Epithelial cell of esophagus (primary cell): ENCODE measurements at regions not wholly inside any gene's neighbourhood (a gene's known extent, or its start where the extent isn't known, plus 50 kb on each side); places are given as distances from the start of the nearest gene placed in this dataset.

Experiments used
- DNase-seq: peaks from one replicate; pipeline ENCODE4 v3.0.0; 2010; ENCODE audit warnings: low read depth
- H3K4me3 ChIP-seq: 2 replicates; pipeline ENCODE4 v1.5.1; 2011; ENCODE audit warnings: mild to moderate bottlenecking, low read length, control low read depth
- TF ChIP-seq, protein P1 (sequence below): IDR thresholded peaks from 2 replicates; pipeline ENCODE4 v1.5.1; 2011; ENCODE audit warnings: low read depth, mild to moderate bottlenecking, low read length, control low read depth, inconsistent platforms; ENCODE audit not compliant: insufficient read depth; ENCODE audit errors: missing control alignments

DNA sequence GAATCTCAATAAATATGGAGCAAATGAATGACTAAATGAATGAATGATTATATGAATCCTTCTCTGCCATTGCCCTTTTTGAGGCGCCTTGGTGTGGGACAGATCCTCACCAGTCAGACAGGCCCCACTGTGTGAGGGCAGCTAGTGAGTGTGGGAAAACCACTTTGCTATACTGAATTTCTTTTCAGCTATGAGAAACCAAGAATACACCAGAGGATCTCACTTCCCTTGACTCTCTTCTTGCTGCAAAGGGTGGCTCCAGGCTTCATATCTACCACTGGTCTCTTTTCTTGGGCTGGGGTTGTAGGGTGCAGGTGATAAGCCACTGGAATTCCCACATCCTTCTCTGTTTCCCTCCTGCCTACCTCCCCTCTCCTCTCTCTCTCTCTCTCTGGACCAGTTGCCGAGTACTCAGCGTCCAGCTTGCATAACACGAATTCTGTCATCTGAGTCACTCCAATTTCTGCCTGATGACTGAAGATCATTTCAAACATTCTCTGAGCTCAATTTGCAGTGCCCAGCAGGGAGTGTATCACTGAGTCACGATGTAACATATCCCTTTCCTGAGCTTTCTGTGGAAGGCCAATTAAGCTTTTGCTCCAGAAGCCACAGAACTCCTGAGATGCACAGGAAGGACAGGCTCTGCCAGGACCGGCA lies 304.3 kb upstream of the NCAM1 start:
- peak; percentile 92 for DNase-seq
- TF ChIP-seq, protein P1, sequence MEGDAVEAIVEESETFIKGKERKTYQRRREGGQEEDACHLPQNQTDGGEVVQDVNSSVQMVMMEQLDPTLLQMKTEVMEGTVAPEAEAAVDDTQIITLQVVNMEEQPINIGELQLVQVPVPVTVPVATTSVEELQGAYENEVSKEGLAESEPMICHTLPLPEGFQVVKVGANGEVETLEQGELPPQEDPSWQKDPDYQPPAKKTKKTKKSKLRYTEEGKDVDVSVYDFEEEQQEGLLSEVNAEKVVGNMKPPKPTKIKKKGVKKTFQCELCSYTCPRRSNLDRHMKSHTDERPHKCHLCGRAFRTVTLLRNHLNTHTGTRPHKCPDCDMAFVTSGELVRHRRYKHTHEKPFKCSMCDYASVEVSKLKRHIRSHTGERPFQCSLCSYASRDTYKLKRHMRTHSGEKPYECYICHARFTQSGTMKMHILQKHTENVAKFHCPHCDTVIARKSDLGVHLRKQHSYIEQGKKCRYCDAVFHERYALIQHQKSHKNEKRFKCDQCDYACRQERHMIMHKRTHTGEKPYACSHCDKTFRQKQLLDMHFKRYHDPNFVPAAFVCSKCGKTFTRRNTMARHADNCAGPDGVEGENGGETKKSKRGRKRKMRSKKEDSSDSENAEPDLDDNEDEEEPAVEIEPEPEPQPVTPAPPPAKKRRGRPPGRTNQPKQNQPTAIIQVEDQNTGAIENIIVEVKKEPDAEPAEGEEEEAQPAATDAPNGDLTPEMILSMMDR = no peak

DNA sequence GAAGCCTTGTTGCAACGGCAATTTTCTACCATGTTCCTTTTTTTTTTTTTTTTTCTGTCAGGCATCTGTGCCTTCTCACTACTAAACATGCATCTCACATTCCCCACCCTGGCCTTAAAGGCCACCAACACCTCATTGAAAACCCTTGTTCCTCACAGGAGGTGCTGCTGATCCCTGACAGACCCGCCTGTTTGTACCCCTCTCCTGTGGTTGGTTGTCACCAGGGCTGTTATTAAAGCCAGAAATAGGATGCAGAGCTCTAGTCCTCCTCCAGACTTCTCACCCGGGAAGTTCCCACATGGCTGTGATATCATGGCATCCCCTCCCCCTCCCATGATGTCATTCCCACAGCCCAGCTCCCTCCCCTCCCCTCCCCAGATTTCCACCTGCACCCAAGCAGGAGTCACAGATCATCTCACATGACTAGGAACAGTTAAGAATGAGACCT lies 302.8 kb upstream of the NCAM1 start:
- TF ChIP-seq, protein P1 = no peak
- DNase-seq = peak; percentile 19

More for the DNA sequence above, 304.3 kb upstream of the NCAM1 start:
- H3K4me3 ChIP-seq = no peak overlapping the region

DNA sequence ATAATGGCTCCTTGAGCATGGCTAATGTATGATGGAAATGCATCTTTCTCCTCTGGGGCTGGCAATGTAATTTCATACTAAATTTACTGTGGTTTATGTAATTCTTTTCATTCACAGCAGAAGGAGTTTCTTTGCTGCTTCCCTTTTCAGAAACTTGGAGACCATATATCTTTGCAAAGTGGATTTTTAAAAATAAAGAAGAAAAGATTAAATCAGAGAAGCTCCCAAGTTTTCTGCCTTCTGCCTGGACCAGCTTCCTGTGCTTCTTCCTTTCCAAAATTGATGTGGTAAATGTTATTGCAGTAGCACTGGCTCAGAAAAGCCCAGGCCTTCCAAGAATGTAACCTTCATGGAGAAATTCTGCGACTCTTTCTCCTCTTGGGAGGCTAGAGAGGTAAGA lies 300.1 kb upstream of the NCAM1 start:
- no peak overlapping the region for H3K4me3 ChIP-seq
- TF ChIP-seq, protein P1 = no peak
- DNase-seq = no peak

More for the DNA sequence above, 302.8 kb upstream of the NCAM1 start:
- no peak overlapping the region for H3K4me3 ChIP-seq

DNA sequence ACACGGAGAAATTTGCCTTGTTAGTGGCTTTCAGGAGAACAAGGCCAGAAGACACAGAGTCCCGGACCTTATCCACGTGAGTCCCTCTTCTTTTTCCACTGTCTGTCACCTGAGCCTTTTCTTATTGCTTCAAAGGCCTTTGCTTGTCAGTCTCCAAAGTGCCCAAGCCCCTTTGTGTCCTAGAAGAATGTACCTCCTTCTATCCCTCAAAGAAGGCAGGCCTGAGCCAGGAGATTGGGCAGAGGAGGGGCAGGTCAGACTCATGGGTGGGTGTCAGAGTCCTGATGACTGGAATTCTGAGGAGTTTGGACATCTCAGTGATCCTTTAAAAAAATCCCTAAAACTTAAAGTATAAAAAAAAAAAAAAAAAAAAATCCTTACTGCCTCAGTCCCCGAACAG lies 299.6 kb upstream of the NCAM1 start:
- no peak overlapping the region for H3K4me3 ChIP-seq
- no peak for DNase-seq
- TF ChIP-seq, protein P1 = no peak

DNA sequence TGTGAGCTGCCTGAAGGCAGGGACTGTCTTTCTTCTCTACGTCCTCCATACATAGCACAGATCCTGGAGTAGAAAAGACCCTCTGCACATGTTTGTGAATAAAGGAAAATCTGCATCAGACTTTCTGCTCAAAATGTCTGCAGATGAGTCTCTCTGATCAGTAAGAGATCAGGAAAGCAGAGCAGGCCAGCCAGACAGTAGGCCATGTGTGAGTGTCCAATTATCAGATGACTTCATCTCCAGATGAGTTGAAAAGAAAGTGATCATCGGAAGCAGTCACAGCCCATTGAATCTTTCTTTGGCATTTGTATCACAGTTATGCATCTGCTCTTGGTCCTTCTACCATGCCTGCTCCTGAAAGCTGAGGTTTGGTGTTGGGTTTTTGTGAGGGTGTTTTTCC lies 298.7 kb upstream of the NCAM1 start:
- no peak overlapping the region for H3K4me3 ChIP-seq
- DNase-seq = no peak
- TF ChIP-seq, protein P1 = no peak

DNA sequence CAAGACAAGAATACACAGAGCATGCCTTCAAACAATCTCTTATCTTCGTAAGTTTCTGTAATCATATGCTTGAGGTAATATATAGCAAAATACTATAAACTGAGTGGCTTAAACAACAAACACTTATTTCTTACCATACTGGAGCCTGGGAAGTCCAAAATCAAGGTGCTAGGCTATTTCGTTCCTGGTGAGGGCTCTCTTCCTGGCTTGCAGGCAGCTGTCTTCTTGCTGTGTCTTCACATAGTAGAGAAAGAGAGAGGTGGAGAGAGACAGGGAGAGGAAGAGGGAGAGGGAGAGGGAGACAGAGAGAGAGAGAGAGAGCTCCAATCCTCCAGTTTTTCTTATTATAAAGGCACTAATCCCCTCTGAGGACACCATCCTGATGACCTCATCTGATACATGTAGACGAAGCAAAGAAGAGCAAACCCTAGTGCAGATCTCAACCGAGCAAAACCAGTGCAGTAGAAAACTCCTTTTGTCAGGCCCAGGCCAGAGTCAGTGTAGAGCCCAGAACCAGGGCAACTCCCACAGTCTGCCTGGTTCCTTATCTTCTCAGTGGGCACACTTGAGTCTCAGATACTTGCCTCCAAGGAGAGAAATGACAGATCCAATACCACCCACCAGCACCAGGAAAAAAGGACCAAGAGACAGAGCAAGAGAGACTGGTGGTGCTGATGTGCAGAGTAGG lies 297.1 kb upstream of the NCAM1 start:
- no peak for DNase-seq
- TF ChIP-seq, protein P1 = no peak
- H3K4me3 ChIP-seq = no peak overlapping the region
